ENCODE measurements at regions not wholly inside any gene's neighbourhood (a gene's known extent, or its start where the extent isn't known, plus 50 kb on each side); places are given as distances from the start of the nearest gene placed in this dataset.

GRCh38 chr2:51633073-51633472, 601.1 kb upstream of the NRXN1 start:
- TF ChIP-seq CTCF (IDR thresholded peaks at IDR 0.05) = no peak
- TF ChIP-seq POLR2A (IDR thresholded peaks at IDR 0.05) = no peak
- intact Hi-C loops (cut with DNase I; ENCODE audit: low total_unique reads) = no loop called here
- H3K4me3 ChIP-seq (ENCODE audit: low read depth, poor library complexity, severe bottlenecking) = no peak overlapping the region
- DNase-seq (ENCODE audit: low spot score in 2 of 2) = no peak

GRCh38 chr2:51629406-51629805, 597.5 kb upstream of the NRXN1 start:
- 52 to 66% methylated on average over 3 of the region's 3 CpGs for WGBS, 2 donors
- H3K4me3 ChIP-seq (ENCODE audit: low read depth, poor library complexity, severe bottlenecking) = no peak overlapping the region
- DNase-seq (ENCODE audit: low spot score in 2 of 2) = no peak
- intact Hi-C loops (cut with DNase I; ENCODE audit: low total_unique reads) = no loop called here
- no peak for TF ChIP-seq POLR2A (IDR thresholded peaks at IDR 0.05)
- no peak for TF ChIP-seq CTCF (IDR thresholded peaks at IDR 0.05)

GRCh38 chr2:51628917-51629316, 597.0 kb upstream of the NRXN1 start:
- 31 to 32% methylated on average over 3 of the region's 3 CpGs for WGBS, 2 donors

GRCh38 chr2:51624995-51625394, 593.1 kb upstream of the NRXN1 start:
- no peak for DNase-seq (ENCODE audit: low spot score in 2 of 2)
- H3K4me3 ChIP-seq (ENCODE audit: low read depth, poor library complexity, severe bottlenecking) = no peak overlapping the region
- TF ChIP-seq POLR2A (IDR thresholded peaks at IDR 0.05) (no peak), CTCF (IDR thresholded peaks at IDR 0.05) (no peak)
- intact Hi-C loops (cut with DNase I; ENCODE audit: low total_unique reads) = no loop called here
- 71 to 73% methylated on average over 3 of the region's 3 CpGs for WGBS, 2 donors

More at GRCh38 chr2:51628917-51629316, 597.0 kb upstream of the NRXN1 start:
- DNase-seq (ENCODE audit: low spot score in 2 of 2) = no peak
- TF ChIP-seq CTCF (IDR thresholded peaks at IDR 0.05) (no peak), POLR2A (IDR thresholded peaks at IDR 0.05) (no peak)
- intact Hi-C loops (cut with DNase I; ENCODE audit: low total_unique reads) = no loop called here
- no peak overlapping the region for H3K4me3 ChIP-seq (ENCODE audit: low read depth, poor library complexity, severe bottlenecking)

GRCh38 chr2:51620796-51621195, 588.9 kb upstream of the NRXN1 start:
- 50 to 57% methylated on average over 1 of the region's 1 CpG for WGBS, 2 donors
- no peak overlapping the region for H3K4me3 ChIP-seq (ENCODE audit: low read depth, poor library complexity, severe bottlenecking)
- DNase-seq (ENCODE audit: low spot score in 2 of 2) = no peak
- TF ChIP-seq CTCF (IDR thresholded peaks at IDR 0.05) (no peak), POLR2A (IDR thresholded peaks at IDR 0.05) (no peak)
- intact Hi-C loops (cut with DNase I; ENCODE audit: low total_unique reads) = no loop called here

GRCh38 chr2:51619961-51620360, 588.0 kb upstream of the NRXN1 start:
- DNase-seq (ENCODE audit: low spot score in 2 of 2) = no peak
- TF ChIP-seq POLR2A (IDR thresholded peaks at IDR 0.05) (no peak), CTCF (IDR thresholded peaks at IDR 0.05) (no peak)
- no peak overlapping the region for H3K4me3 ChIP-seq (ENCODE audit: low read depth, poor library complexity, severe bottlenecking)
- intact Hi-C loops (cut with DNase I; ENCODE audit: low total_unique reads) = no loop called here
- WGBS, 2 donors = 55 to 69% methylated on average over 1 of the region's 1 CpG

All from lower leg skin (tissue), 4 donors.